ENCODE measurements at regions not wholly inside any gene's neighbourhood (a gene's known extent, or its start where the extent isn't known, plus 50 kb on each side); places are given as distances from the start of the nearest gene placed in this dataset.

DNA sequence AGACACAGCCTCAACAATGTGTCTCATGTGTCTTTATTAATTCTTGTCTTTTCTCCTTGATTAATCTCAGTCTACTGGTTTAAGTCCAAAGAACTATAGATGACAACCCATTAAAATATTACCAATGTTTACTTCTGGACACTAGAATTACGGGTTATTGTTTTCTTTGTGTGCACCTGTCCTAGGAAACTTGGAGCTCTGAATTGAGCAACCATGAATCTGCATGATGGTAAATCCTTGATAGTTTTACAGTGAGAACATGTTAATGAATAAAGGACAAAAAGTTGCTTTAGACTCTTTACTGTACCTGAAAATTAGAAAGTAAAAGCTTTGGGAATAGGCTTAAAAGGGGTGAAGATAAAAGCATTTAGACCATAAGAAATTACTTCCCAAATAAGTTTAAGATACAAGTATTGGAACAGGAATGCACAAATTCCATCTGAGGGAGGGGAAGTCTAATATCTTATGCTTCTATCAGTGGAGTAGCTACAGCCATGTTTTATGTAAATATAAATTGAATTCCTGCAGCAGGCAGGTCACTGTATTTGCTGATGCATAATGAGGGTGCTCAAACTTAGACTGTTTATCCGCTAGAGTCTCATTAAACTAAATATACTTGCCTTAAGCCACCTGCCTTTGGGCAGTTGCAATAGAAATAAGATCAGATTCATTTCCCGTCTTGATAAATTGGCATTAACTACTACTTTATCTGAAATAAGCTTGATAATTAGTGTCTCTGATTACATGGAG, 603.7 kb upstream of the GCFC2 start:
- TF ChIP-seq, protein P1, sequence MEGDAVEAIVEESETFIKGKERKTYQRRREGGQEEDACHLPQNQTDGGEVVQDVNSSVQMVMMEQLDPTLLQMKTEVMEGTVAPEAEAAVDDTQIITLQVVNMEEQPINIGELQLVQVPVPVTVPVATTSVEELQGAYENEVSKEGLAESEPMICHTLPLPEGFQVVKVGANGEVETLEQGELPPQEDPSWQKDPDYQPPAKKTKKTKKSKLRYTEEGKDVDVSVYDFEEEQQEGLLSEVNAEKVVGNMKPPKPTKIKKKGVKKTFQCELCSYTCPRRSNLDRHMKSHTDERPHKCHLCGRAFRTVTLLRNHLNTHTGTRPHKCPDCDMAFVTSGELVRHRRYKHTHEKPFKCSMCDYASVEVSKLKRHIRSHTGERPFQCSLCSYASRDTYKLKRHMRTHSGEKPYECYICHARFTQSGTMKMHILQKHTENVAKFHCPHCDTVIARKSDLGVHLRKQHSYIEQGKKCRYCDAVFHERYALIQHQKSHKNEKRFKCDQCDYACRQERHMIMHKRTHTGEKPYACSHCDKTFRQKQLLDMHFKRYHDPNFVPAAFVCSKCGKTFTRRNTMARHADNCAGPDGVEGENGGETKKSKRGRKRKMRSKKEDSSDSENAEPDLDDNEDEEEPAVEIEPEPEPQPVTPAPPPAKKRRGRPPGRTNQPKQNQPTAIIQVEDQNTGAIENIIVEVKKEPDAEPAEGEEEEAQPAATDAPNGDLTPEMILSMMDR (IDR thresholded peaks at IDR 0.05) = no peak
- no peaks in the 10 kb centered on the region for H3K9me3 ChIP-seq
- DNase-seq (ENCODE audit: low spot score in 2 of 2) = no peak
- no peak overlapping the region for H3K4me3 ChIP-seq
- no peaks in the 10 kb centered on the region for H3K27me3 ChIP-seq
- no peaks in the 10 kb centered on the region for H3K4me1 ChIP-seq
- H3K36me3 ChIP-seq = no peaks in the 10 kb centered on the region
- intact Hi-C loops (cut with DNase I) = no loop called here
- H3K27ac ChIP-seq = no peak overlapping the region

DNA sequence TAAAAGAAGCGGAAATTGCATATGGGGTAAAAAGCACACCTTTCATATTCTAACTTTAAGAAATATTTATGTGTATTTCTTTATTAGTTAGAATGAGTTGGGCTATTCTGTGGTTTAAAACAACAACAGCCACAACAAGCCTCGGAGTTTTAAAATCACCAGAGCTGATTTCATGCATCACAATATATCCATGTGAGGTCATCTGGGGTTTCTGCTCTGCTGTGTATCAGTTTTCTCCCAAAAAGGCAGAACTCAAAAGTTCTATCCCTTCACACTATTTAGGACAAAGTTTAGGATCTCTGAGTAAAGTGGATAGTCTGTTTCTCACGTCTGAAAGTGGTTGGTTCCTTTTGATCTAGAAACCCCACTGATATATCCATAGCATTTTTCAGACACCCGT, 601.5 kb upstream of the GCFC2 start:
- TF ChIP-seq, protein P1 (IDR thresholded peaks at IDR 0.05) = no peak
- DNase-seq (ENCODE audit: low spot score in 2 of 2) = no peak
- no peaks in the 10 kb centered on the region for H3K36me3 ChIP-seq

DNA sequence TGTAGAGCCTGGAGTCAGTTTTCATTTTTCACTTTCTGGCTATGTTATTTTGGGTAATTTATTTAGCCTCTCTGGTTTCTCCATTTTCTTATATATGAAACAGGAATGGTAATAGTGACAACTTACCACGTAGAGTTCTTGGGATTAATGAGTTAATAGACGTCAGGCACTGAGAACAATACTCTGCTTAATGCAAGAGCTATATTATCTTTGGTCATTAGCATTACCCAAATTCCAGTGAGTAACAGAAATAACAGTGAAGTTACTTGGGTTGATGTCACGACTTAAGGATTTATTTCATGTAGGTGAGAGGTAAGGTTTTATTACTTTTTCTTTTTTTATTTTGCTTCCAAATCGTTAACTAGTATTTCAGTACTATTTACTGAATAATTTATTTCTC, 601.0 kb upstream of the GCFC2 start:
- intact Hi-C loops (cut with DNase I) = no loop called here
- no peak for DNase-seq (ENCODE audit: low spot score in 2 of 2)
- Histone ChIP-seq H3K27ac (no peak overlapping the region), H3K27me3 (no peaks in the 10 kb centered on the region), H3K4me3 (no peak overlapping the region), H3K36me3 (no peaks in the 10 kb centered on the region), H3K9me3 (no peaks in the 10 kb centered on the region), H3K4me1 (no peaks in the 10 kb centered on the region)
- TF ChIP-seq, protein P1 (IDR thresholded peaks at IDR 0.05) = no peak

More for the DNA sequence above, 601.5 kb upstream of the GCFC2 start:
- Histone ChIP-seq H3K4me3 (no peak overlapping the region), H3K9me3 (no peaks in the 10 kb centered on the region), H3K4me1 (no peaks in the 10 kb centered on the region), H3K27ac (no peak overlapping the region), H3K27me3 (no peaks in the 10 kb centered on the region)
- intact Hi-C loops (cut with DNase I) = no loop called here

DNA sequence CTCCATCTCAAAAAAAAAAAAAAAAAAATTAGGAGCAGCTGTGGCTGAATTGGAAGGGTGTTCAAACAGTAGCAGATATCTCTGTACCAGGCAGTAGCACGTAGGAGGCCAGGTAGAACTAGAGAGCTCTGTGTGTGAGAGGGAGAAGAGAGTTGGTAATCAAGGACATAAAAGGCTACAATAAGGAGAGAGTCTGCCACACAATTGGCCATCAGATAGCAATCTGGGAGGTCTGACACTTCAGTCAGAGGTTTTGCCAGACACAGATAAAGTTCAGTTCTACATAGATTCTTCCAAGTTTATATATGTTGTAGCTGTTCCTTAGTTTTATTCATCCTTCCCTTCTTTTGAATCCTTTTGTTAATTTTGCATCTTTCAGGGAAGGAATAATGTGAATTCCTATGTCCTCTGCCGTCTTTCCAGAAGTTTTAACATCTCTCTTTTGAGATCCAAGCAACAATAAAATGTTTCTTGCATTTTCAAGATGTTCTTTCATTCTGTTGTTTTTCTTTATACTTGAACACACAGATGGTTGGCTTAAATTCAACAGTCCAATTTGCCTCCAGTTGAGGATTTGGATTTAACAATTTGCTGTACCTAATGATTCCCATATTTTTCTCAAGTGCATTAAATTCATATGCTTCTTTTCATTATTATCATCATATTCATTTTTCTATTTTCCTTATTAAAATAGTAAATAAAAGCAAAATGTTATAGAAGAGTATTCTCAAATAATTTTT, 600.3 kb upstream of the GCFC2 start:
- Histone ChIP-seq H3K27me3 (no peaks in the 10 kb centered on the region), H3K4me3 (no peak overlapping the region), H3K27ac (no peak overlapping the region), H3K36me3 (no peaks in the 10 kb centered on the region), H3K4me1 (no peaks in the 10 kb centered on the region), H3K9me3 (no peaks in the 10 kb centered on the region)
- no peak for DNase-seq (ENCODE audit: low spot score in 2 of 2)
- TF ChIP-seq, protein P1 (IDR thresholded peaks at IDR 0.05) = no peak
- intact Hi-C loops (cut with DNase I) = no loop called here

DNA sequence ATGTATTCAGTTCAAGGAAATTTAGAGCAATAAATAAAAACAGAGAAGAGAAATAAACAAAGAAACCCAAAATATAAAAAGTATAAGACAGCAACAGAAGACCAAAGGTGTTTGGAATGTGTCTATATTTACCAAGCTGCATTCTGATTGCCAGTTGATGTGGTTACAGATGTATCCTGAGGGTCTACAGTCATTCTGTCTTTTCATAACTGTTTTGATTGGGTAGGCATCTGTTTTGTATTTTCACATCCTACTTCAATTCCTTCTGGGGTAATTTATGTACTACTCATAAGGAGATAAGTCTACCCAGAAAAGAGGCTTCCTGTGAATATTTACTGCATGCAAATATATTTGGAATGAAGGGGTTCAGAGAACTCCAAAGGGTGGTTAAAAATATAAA, 596.8 kb upstream of the GCFC2 start:
- Histone ChIP-seq H3K27ac (no peak overlapping the region), H3K36me3 (no peaks in the 10 kb centered on the region), H3K4me3 (no peak overlapping the region), H3K9me3 (no peaks in the 10 kb centered on the region), H3K27me3 (no peaks in the 10 kb centered on the region), H3K4me1 (no peaks in the 10 kb centered on the region)
- TF ChIP-seq, protein P1 (IDR thresholded peaks at IDR 0.05) = no peak
- DNase-seq (ENCODE audit: low spot score in 2 of 2) = no peak
- intact Hi-C loops (cut with DNase I) = no loop called here

All from ascending aorta (tissue), 2 donors.